GM23338 (cell line): ENCODE measurements at regions not wholly inside any gene's neighbourhood (a gene's known extent, or its start where the extent isn't known, plus 50 kb on each side); places are given as distances from the start of the nearest gene placed in this dataset.
A peak's percentile ranks its signal among the peaks of the same experiment; 100 is the strongest.

Experiments used
- ATAC-seq: fragments of 200-7000 bp; cut with Tn5 transposase; 3 replicates; pipeline ENCODE4 v1.9.1; 2020
- DNase-seq: peaks from one replicate; pipeline ENCODE4 v3.0.0-alpha.2; 2015; ENCODE audit warnings: low spot score
- H2AFZ ChIP-seq: fragments of 200-600 bp; sonication (generic); 2 replicates; pipeline ENCODE4 v1.8.0; 2016; ENCODE audit warnings: antibody characterized with exemption, mild to moderate bottlenecking, moderate library complexity
- H3F3A ChIP-seq: fragments of 200-600 bp; sonication (generic); replicated peaks from 2 replicates; pipeline ENCODE4 v1.8.0; 2017; ENCODE audit warnings: antibody characterized with exemption, mixed run types, low read depth
- H3K27ac ChIP-seq: fragments of 200-600 bp; sonication (generic); 2 replicates; pipeline ENCODE4 v1.6.1; 2016; ENCODE audit warnings: low read depth
- H3K27me3 ChIP-seq: fragments of 200-600 bp; sonication (generic); 2 replicates; pipeline ENCODE4 v1.8.0; 2016; ENCODE audit warnings: mild to moderate bottlenecking, mixed run types, moderate library complexity; ENCODE audit not compliant: insufficient read depth
- H3K36me3 ChIP-seq: fragments of 200-600 bp; sonication (generic); 2 replicates; pipeline ENCODE4 v1.8.0; 2016; ENCODE audit warnings: mild to moderate bottlenecking; ENCODE audit not compliant: insufficient read depth
- H3K4me1 ChIP-seq: fragments of 200-600 bp; sonication (generic); 2 replicates; pipeline ENCODE4 v1.8.0; 2016; ENCODE audit warnings: mild to moderate bottlenecking, moderate library complexity; ENCODE audit not compliant: insufficient read depth
- H3K4me2 ChIP-seq: fragments of 200-600 bp; sonication (generic); 2 replicates; pipeline ENCODE4 v1.7.1; 2017; ENCODE audit warnings: mixed run types
- H3K4me3 ChIP-seq: fragments of 200-600 bp; sonication (generic); 2 replicates; pipeline ENCODE4 v1.6.1; 2016; ENCODE audit warnings: mixed run types
- H3K79me2 ChIP-seq: fragments of 200-600 bp; sonication (generic); replicated peaks from 2 replicates; pipeline ENCODE4 v1.8.0; 2017; ENCODE audit warnings: mild to moderate bottlenecking; ENCODE audit not compliant: insufficient read depth
- H3K9me2 ChIP-seq: fragments of 200-600 bp; sonication (generic); 2 replicates; pipeline ENCODE4 v1.8.0; 2017; ENCODE audit not compliant: insufficient read depth
- H4K20me1 ChIP-seq: fragments of 200-600 bp; sonication (generic); replicated peaks from 2 replicates; pipeline ENCODE4 v1.8.0; 2017; ENCODE audit warnings: mild to moderate bottlenecking; ENCODE audit not compliant: insufficient read depth
- H3K27ac Mint-ChIP-seq: 2 replicates; pipeline ENCODE4 v1.8.0; 2020; ENCODE audit warnings: inconsistent platforms, mild to moderate bottlenecking, moderate library complexity, mixed read lengths
- H3K27me3 Mint-ChIP-seq: 3 replicates; pipeline ENCODE4 v1.8.0; 2022; ENCODE audit warnings: low read depth, mild to moderate bottlenecking, moderate library complexity, mixed read lengths, inconsistent platforms; ENCODE audit not compliant: insufficient read depth, poor library complexity
- H3K36me3 Mint-ChIP-seq: 3 replicates; pipeline ENCODE4 v1.8.0; 2021; ENCODE audit warnings: low read depth, mild to moderate bottlenecking, inconsistent platforms, moderate library complexity, mixed read lengths
- H3K4me1 Mint-ChIP-seq: 3 replicates; pipeline ENCODE4 v1.8.0; 2020; ENCODE audit warnings: mild to moderate bottlenecking, inconsistent platforms, mixed read lengths
- H3K4me3 Mint-ChIP-seq: 3 replicates; pipeline ENCODE4 v1.8.0; 2021; ENCODE audit warnings: moderate library complexity, mild to moderate bottlenecking, inconsistent platforms, mixed read lengths
- H3K9me3 Mint-ChIP-seq: 3 replicates; pipeline ENCODE4 v1.8.0; 2020; ENCODE audit warnings: moderate library complexity, mild to moderate bottlenecking, inconsistent platforms, mixed read lengths
- CREB1 ChIP-seq: fragments of 250-450 bp; sonication (Bioruptor Pico); IDR thresholded peaks from 2 replicates; pipeline ENCODE4 v1.5.0; 2020; ENCODE audit warnings: low read depth, mild to moderate bottlenecking, moderate library complexity
- EZH2phosphoT487 ChIP-seq: fragments of 200-600 bp; sonication (generic); IDR thresholded peaks from one replicate; pipeline ENCODE4 v1.8.1; 2018; ENCODE audit warnings: antibody characterized with exemption; ENCODE audit not compliant: unreplicated experiment
- NANOG ChIP-seq: IDR thresholded peaks from 2 replicates; pipeline ENCODE4 v1.6.1; 2016; ENCODE audit warnings: antibody characterized with exemption, borderline replicate concordance
- REST ChIP-seq: IDR thresholded peaks from one replicate; pipeline ENCODE4 v1.6.1; 2018; ENCODE audit warnings: antibody characterized with exemption; ENCODE audit not compliant: unreplicated experiment
- ZNF114 ChIP-seq: fragments of 250-450 bp; sonication (Bioruptor Pico); IDR thresholded peaks from 2 replicates; pipeline ENCODE4 v1.5.0; 2020; ENCODE audit warnings: mild to moderate bottlenecking, moderate library complexity
- ZNF462 ChIP-seq: fragments of 250-450 bp; sonication (Bioruptor Pico); IDR thresholded peaks from 2 replicates; pipeline ENCODE4 v1.5.0; 2020; ENCODE audit warnings: mild to moderate bottlenecking, moderate library complexity

- no peak overlapping the region for H3K27ac Mint-ChIP-seq
- Histone ChIP-seq H4K20me1 (no peaks in the 10 kb centered on the region), H3F3A (no peaks in the 10 kb centered on the region), H3K4me3 (no peak overlapping the region), H3K27ac (no peak overlapping the region), H3K27me3 (no peaks in the 10 kb centered on the region), H3K4me1 (no peaks in the 10 kb centered on the region), H3K9me2 (no peaks in the 10 kb centered on the region), H2AFZ (0 out of 2 replicates have a peak overlapping the region, but pooled peaks have one; percentile 28), H3K36me3 (no peaks in the 10 kb centered on the region), H3K79me2 (no peaks in the 10 kb centered on the region), H3K4me2 (no peak overlapping the region)
- H3K36me3 Mint-ChIP-seq = peaks cover 4% of the 10 kb centered on the region; the same call in 1 of the 3 replicates
- no peak for ATAC-seq
- no peak overlapping the region for H3K4me3 Mint-ChIP-seq
- peaks cover 3% of the 10 kb centered on the region; the same call in 2 of the 3 replicates for H3K9me3 Mint-ChIP-seq
- H3K4me1 Mint-ChIP-seq = no peaks in the 10 kb centered on the region
- TF ChIP-seq ZNF114 (CRISPR knock-in tag) (no peak), ZNF462 (CRISPR knock-in tag) (no peak), EZH2phosphoT487 (no peak), REST (no peak), NANOG (no peak), CREB1 (CRISPR knock-in tag) (no peak)
- H3K27me3 Mint-ChIP-seq = peaks cover 1% of the 10 kb centered on the region
- DNase-seq = no peak
Observed at GRCh38 chr21:18812308-18812707, 408.7 kb upstream of the TMPRSS15 start.
